Fibroblast of the aortic adventitia (primary cell): ENCODE measurements at regions not wholly inside any gene's neighbourhood (a gene's known extent, or its start where the extent isn't known, plus 50 kb on each side); places are given as distances from the start of the nearest gene placed in this dataset.
A peak's percentile ranks its signal among the peaks of the same experiment; 100 is the strongest.
"Not testable (repeated sequence)": the region's sequence is repeated elsewhere in the genome, so short reads cannot be mapped to it uniquely, and the experiment has no call there.

Experiments used
- DNase-seq: peaks from one replicate; pipeline ENCODE4 v3.0.0-alpha.2; 2010; ENCODE audit warnings: low read depth
- H3K4me3 ChIP-seq: 2 replicates; pipeline ENCODE4 v1.5.1; 2011; ENCODE audit warnings: low read depth, mild to moderate bottlenecking, control low read depth, low read length, moderate library complexity
- TF ChIP-seq, protein P1 (sequence below): IDR thresholded peaks from 2 replicates; pipeline ENCODE4 v1.5.1; 2011; ENCODE audit warnings: mild to moderate bottlenecking, low read length, control low read depth, inconsistent platforms; ENCODE audit not compliant: insufficient read depth

DNA sequence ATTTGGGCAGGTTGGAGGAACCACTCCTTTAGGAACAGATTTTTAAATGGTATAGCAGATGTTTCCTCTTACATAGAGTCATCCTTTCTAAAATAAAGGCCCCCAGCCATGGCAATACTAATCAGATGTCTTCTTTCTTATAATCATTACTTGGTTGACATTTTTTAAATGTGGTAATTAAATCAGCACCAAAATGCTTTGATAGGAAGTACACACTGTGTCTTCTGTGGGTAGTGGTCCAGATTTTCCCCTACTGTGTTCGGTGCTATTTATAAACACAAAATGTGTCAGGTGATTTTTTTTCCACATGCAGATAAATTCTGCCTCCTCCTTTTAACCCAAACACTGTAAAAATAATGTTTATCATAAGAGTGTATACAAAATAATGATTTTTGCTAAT is 200.9 kb upstream of the DTNA start:
- no peak overlapping the region for H3K4me3 ChIP-seq
- TF ChIP-seq, protein P1, sequence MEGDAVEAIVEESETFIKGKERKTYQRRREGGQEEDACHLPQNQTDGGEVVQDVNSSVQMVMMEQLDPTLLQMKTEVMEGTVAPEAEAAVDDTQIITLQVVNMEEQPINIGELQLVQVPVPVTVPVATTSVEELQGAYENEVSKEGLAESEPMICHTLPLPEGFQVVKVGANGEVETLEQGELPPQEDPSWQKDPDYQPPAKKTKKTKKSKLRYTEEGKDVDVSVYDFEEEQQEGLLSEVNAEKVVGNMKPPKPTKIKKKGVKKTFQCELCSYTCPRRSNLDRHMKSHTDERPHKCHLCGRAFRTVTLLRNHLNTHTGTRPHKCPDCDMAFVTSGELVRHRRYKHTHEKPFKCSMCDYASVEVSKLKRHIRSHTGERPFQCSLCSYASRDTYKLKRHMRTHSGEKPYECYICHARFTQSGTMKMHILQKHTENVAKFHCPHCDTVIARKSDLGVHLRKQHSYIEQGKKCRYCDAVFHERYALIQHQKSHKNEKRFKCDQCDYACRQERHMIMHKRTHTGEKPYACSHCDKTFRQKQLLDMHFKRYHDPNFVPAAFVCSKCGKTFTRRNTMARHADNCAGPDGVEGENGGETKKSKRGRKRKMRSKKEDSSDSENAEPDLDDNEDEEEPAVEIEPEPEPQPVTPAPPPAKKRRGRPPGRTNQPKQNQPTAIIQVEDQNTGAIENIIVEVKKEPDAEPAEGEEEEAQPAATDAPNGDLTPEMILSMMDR, result no peak
- no peak for DNase-seq

DNA sequence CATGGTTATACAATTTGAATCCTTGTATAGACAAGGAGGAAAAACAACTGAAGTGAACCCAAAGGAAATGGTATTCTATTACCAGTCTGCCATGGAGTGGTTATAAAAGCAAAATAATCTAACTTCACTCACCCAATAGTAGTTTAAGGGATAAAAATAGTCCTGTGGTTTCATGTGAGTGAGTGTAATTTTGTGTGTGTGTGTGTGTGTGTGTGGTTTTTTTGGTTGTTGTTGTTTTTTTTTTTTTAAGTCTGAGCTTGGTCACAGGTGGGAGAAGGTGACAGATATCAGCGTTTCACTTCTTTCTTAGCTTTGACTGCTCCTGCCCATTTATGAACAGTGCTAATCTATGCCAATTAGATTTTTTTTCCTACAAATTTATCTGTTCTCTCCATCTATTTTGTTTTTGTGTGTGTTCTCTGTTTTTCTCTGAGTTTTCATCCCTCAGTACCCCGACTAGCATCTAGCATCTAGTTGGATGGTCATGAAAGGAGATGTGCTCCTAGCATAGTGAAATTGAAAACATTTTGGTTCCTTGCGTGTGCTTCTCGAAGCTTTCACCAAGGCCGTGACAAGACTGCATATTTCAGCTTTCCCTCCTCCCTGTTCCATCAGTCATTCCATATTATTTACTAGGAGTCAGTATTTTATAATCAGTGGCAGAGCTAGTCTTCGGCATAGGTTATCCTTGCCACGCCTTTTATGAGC is 200.1 kb upstream of the DTNA start:
- DNase-seq, result no peak
- TF ChIP-seq, protein P1, result no peak
- no peak overlapping the region for H3K4me3 ChIP-seq

DNA sequence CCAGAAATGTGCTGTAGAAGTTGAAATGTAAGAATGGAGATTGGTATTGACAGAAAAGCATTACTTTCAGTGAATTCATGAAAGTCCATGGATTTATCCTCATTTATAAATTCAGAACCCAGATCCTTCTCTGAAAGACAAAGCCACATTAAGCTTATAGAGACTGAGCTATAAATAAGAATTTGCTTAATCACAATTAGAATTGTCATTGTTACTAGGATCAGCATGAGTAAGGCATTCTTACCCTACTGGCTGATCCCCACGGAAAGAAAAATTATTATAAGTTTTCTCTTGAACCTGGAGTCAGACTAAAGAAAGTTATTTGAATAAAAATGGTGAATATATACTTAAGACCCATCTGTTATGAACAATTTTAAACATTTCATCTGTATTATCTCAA is 199.2 kb upstream of the DTNA start:
- no peak for DNase-seq
- no peak overlapping the region for H3K4me3 ChIP-seq
- TF ChIP-seq, protein P1, result no peak

DNA sequence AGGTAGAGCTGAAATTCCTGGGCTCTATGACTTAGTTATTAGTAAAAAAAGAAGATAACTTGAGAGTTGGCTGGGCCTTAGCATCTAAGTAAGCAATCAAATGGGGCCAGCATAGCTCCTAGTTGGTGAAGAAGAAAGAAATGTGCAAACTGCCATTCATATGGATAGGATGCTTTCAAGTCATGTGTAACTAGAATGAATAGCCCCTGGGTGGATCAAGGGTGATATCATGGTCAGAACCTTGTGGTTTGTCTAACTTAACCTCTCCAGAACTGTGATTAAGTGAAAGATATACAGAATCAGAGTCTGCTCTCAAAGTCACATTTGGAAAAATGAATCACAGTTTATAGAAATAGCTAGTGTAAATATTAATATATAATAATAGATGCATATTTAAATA is 198.7 kb upstream of the DTNA start:
- no peak overlapping the region for H3K4me3 ChIP-seq
- TF ChIP-seq, protein P1, result no peak
- DNase-seq, result no peak

DNA sequence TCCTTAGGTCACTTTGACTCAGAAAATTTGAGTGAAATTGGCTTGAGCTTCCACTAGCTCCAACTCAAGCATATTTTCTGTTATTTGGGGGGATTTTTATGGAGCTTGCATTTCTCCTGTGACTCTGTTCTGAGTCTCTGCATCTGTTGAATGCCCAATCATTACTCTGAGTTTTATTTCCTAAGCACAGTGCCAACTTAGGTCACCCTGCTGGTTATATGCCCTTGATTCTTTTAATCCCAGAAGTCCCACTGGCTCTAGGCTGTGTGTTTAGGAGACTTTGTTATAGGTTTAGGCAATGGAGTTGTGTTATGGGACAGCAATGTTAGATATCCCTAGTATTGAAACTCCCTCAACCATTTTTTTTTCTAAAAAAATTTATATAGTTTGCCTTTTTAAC is 198.2 kb upstream of the DTNA start:
- no peak for DNase-seq
- no peak overlapping the region for H3K4me3 ChIP-seq
- TF ChIP-seq, protein P1, result no peak

DNA sequence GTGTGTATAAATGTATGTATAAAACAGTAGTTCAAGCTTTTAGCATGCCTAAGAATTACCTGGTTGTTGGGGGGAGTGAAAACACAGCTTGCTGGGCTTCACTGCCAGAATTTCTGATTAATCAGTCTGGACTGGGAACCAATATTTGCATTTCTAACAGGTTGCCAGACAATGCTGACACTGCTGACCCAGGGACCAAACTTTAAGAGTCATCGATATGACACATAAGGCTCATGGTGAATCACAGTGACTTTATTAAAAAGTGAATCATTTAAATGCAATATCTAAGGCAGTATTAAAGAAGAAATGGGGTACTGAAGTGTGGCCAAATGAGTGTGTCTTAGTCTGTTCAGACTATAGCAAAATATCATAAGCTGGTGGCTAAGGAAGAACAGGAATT is 195.9 kb upstream of the DTNA start:
- DNase-seq, result peak; percentile 6
- TF ChIP-seq, protein P1, result no peak
- H3K4me3 ChIP-seq, result no peak overlapping the region

DNA sequence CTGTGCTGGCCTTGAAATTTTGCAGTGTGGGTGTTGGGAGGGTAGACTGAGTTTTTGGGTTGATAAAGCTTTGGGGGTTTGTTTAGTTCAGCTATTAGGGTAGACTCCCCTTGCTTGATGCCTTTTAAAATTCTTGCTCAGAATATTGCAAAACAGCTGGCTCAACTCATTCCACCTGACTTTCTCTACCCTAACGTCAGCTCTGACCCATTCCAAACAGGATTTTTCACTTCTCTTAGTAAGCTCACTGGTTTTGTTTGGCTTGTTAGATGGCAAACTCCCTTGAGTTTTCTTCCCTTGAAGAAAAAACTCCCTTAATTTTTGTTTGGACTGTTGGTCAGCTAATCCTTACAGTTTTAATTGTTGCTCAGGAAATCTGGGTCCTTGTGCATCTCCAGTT is 195.1 kb upstream of the DTNA start:
- DNase-seq, result peak; percentile 2

DNA sequence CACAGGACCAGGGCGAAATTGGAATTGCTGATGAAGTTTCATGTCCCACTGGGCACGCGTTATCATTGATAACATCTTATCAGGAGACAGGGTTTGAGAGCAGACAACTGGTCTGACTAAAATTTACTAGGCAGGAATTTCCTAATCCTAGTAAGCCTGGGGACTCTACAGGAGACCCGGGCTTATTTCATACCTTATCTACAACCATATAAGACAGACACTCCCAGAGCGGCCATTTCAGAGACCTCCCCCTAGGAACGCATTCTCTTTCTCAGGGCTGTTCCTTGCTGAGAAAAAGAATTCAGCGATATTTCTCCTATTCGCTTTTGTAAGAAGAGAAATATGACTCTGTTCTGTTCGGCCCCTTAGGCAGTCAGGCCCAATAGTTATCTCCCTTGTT is 193.7 kb upstream of the DTNA start:
- H3K4me3 ChIP-seq, DNase-seq: not testable (repeated sequence)

More for the DNA sequence above, 195.1 kb upstream of the DTNA start:
- TF ChIP-seq, protein P1, result no peak
- no peak overlapping the region for H3K4me3 ChIP-seq

DNA sequence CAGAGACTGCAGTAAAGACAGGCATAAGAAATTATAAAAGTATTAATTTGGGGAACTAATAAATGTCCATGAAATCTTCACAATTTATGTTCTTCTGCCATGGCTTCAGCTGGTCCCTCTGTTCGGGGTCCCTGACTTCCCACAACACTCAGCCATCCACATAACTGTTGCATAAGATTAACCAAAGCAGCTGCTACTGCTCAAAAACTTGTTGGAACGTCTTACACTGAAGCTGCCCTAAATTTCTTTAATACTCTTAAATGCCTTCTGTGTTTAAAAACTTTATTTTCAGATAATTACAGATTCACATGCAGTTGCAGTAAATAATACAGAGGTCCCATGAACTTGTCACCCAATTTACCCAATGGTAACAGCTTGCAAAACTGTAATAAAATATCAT is 193.1 kb upstream of the DTNA start:
- not testable (repeated sequence) for H3K4me3 ChIP-seq, DNase-seq
